SKM-1 treated with dmso at 0.1 percent for 144 hours (cell line): ENCODE measurements at regions not wholly inside any gene's neighbourhood (a gene's known extent, or its start where the extent isn't known, plus 50 kb on each side); places are given as distances from the start of the nearest gene placed in this dataset.
A peak's percentile ranks its signal among the peaks of the same experiment; 100 is the strongest.

ENCODE experiments used
- DNase-seq: peaks from one replicate; lab custom pipeline; 2025; ENCODE audit not compliant: unreplicated experiment; lab: John Stamatoyannopoulos, UW

GRCh38 chr20:24277196-24277595 lies 192.2 kb upstream of the SYNDIG1 start:
- no peak for DNase-seq

DNA sequence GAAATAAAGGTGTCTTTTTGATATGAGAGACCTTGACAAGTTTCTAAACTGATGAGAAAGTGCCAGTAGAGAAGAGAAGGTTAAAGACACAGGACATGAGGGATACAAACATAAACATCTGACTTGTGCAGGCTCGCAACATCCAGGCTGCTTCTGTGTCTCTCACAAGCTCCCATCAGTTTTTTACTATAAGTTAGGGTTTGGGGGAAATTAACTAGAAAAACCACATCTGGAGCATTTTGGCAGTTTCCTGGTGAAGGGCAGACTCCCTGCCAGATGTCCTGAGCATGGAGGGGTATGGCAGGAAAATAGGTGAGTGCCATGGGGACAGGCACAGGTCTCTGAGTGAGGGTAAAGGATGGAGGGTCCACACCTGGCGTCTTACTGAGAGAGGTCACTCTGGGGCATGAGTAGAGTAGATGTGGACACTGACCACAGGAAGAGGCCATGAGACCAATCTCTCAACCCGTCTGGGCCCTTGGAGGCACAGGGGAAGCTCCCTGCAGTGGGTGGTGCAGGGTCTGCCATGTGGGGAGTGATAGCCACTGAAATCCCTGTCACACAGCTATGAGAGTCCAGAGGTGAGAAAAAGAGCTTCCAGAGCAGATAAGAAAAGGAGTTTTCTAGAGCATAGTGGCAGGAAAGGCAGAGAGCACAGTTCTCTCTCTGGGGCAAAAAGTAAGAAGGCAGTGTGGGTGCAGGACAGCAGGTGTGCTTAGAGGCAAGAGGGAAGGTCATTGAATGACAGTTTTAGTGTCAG lies 193.3 kb upstream of the SYNDIG1 start:
- DNase-seq: no peak

DNA sequence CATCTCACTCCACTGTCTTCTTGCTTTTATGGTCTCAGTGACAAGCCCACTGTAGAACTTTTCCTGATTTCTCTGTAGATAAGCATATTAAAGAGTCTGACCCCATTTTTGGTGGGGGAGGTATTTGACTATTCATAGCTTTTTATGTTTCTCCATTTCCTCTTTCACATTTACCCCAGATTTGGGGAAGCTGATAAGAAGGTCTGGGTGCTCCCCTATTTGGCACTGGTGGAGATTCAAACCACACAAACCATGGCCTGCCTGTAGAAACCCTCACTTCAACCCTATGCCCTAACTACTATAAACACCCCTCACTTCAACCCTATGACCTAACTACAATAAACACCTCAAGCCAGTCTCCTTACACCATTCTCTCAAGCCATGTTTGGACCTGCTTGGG lies 196.2 kb upstream of the SYNDIG1 start:
- no peak for DNase-seq

GRCh38 chr20:24261351-24261750 lies 208.1 kb upstream of the SYNDIG1 start:
- no peak for DNase-seq

DNA sequence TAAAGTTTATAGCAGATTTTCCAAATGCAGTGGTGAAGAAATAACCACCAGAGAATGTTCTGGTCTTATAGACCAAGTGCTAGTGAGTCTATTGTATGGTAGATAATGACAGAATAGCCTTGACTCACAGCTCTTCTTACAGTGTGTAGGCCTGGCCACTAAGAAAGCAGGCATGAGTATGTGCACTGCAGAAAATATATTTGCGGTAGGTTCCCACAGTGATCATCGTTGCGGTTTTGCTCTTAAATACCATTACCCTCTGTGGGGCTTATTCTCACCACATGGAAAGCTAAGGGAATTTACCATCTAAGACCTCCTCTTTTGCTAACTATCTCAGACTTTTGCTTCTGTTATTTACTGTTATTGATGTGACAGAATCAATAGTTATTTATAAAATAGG lies 212.3 kb upstream of the SYNDIG1 start:
- no peak for DNase-seq

GRCh38 chr20:24256307-24256706 lies 213.1 kb upstream of the SYNDIG1 start:
- DNase-seq: no peak

DNA sequence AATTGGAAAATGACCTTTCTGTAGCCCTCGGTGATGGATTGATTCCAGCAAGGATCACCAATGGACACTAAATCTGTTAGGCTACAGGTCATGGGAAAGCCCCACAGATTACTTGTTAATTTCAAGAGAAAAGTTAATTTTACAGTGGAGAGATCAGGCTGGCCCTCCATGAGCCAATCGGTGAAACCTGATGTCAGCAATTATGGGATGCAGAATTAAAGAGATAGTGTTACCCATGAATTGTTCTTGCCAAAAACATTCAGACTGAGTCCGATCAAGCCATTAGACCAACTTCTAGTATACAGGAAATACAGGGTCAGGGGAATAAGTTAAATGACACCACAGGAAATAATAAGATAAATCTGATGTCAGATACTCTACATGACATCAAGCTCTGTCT lies 214.9 kb upstream of the SYNDIG1 start:
- no peak for DNase-seq

- no peak for DNase-seq
These were observed 216.1 kb upstream of the SYNDIG1 start for GRCh38 chr20:24253321-24253720.

GRCh38 chr20:24245094-24245493 lies 224.3 kb upstream of the SYNDIG1 start:
- DNase-seq: no peak

GRCh38 chr20:24242763-24243162 lies 226.7 kb upstream of the SYNDIG1 start:
- DNase-seq: no peak

DNA sequence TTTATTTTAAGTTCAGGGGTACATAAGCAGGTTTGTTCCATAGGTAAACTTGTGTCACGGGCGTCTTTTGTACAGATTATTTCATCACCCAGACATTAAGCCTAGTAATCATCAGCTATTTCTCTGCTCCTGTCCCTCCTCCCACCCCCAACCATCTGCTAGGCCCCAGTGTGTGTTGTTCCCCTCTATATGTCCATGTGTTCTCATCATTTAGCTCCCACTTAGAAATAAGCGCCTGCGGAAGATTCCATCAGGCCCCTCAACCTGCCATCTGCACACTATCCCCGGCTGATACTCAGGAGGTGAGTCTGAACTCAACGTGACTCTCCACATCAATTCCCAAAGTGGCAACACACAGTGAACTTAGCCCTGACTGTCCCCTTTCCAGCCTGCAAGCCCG lies 228.0 kb upstream of the SYNDIG1 start:
- no peak for DNase-seq

DNA sequence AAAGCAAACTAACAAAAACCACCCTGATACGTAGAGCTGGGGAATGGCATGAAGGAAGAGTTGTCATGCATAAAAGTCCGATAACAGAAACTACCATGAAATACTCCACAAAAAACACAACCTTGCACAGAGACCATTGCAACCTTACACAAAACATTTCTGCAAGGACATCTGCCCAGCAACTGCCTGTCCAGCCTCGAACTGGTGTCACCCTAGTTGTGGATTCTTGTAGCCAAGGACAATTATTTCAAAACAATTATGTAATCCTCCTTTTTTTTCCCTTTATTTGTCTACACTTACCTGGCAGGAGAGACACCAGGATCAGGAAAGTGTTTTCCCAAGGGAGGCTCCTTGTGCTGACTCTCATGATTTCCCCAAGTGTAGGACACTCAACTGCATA lies 232.5 kb upstream of the SYNDIG1 start:
- no peak for DNase-seq

GRCh38 chr20:24236201-24236600 lies 233.2 kb upstream of the SYNDIG1 start:
- no peak for DNase-seq

GRCh38 chr20:24235296-24236175 lies 233.9 kb upstream of the SYNDIG1 start:
- DNase-seq: no peak

DNA sequence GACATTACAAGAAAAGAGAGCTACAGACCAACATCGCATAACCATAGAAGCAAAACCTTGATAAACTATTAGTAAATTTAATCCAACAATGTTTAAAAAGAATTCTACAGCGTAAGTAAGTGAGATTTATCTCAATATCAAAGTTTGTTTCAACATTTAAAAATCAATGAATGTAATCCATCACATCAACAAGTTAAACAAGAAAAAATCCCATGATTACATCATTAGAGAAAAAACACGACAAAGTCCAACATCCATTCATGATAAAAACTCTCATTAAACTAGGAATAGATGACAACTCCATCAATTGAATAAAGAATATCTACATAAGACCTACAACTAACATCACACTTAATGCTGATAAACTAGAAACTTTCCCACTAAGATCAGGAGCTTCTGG lies 239.0 kb upstream of the GGTLC1 start:
- DNase-seq: no peak

DNA sequence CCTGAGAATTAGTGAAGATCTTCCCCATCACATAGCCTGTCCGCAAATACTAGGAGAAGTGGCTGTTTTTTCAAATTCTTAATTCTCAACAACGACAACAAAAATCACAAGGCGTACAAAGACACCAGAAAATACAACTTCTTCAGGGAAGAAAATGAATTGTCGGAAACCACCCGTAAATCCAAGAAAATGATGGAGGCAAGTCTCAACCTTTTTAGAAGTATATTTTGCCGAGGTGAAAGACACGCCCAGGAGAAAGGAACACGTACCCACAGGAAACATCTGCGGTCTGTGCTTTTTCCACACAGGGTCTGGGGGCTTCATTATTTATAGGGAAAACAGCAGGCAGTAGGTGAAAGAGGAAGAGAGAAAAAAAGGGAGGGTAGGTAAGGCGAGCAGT lies 223.9 kb upstream of the GGTLC1 start:
- no peak for DNase-seq

GRCh38 chr20:24211972-24212371 lies 223.4 kb upstream of the GGTLC1 start:
- DNase-seq: no peak

GRCh38 chr20:24210356-24210755 lies 221.8 kb upstream of the GGTLC1 start:
- DNase-seq: no peak

GRCh38 chr20:24208652-24209051 lies 220.1 kb upstream of the GGTLC1 start:
- DNase-seq: peak; percentile 28

DNA sequence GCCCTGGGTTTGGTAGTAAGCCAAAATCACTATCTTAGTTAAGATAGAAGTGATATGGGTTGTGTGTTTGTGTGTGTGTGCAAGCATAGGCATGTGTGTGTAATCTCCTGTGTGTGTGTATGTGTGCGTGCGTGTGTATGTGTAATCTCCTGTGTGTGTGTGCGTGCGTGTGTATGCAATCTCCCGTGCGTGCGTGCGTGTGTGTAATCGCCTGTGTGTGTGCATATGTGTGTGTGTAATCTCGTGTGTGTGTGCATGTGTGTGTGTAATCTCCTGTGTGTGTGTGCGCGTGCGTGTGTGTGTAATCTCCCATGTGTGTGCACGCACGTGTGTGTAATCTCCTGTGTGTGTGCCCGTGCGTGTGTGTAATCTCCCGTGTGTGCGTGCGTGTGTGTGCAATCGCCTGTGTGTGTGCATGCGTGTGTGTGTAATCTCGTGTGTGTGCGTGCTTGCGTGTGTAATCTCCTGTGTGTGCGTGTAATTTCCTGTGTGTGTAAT lies 219.3 kb upstream of the GGTLC1 start:
- no peak for DNase-seq

DNA sequence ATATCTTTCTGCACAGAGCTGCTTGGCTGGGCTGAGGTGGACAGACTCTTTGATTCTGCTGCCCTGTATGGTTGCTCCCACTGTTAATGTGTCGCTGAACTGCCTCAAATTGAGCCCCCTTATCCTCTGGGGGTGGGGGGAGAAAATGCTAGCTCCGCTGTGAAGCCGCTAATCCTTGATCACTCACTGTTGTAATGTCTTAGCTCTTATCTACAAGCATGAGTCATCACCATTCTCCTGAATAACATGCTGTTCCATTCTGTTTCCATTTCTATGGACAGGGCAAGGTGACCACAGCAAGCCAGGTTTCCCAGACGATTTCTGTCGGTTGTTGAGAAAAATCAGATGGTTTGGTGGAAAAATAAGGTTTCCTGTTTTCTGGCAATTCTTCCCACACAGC lies 218.4 kb upstream of the GGTLC1 start:
- DNase-seq: no peak

DNA sequence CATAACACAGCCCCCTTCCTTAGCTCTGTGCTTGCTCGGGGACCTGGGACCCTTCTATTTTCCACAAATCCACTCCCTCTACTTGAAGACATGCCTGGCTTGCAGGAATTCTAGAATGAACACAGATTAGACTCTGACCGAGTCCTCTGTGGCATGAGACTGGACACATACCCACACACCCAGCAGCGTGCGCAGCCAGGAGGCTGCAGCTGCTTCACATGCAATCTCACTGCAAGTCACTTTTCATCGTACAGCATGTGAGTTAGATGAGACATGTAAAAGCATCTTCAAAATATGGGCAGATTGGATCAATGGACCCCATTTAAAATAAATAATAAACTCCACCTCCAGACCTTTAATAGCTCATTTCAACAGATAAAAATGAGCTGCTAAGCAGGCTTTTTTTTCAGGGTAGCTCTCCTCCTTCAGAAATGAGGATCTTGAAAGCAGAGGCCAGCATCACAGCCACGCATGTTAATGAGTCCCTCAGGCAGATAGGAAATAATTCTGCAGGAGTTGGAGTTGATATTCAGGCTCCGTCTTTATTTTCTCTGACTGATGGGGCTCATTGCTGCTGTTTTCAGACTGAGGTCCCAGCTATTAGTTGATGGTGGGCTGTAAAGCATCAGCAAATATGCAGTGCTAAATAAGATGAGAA lies 215.1 kb upstream of the GGTLC1 start:
- no peak for DNase-seq
